Upper lobe of right lung (tissue), 1 donor: ENCODE measurements at regions not wholly inside any gene's neighbourhood (a gene's known extent, or its start where the extent isn't known, plus 50 kb on each side); places are given as distances from the start of the nearest gene placed in this dataset.

Experiments
- ATAC-seq: fragments of 200-7000 bp; cut with Tn5 transposase; one replicate; pipeline ENCODE4 v1.9.1; 2020; ENCODE audit warnings: mild to moderate bottlenecking, moderate library complexity
- DNase-seq: peaks from one replicate; pipeline ENCODE4 v3.0.0-alpha.2; 2020
- H3K27ac ChIP-seq: fragments of 200-600 bp; one replicate; pipeline ENCODE4 v1.8.0; 2022
- H3K27me3 ChIP-seq: fragments of 200-600 bp; one replicate; pipeline ENCODE4 v1.8.0; 2022; ENCODE audit warnings: mild to moderate bottlenecking
- H3K36me3 ChIP-seq: fragments of 200-600 bp; one replicate; pipeline ENCODE4 v1.8.0; 2022
- H3K4me1 ChIP-seq: fragments of 200-600 bp; one replicate; pipeline ENCODE4 v1.8.0; 2022
- H3K4me3 ChIP-seq: fragments of 200-600 bp; one replicate; pipeline ENCODE4 v1.8.0; 2022; ENCODE audit warnings: mild to moderate bottlenecking
- H3K9me3 ChIP-seq: fragments of 200-600 bp; one replicate; pipeline ENCODE4 v1.8.0; 2022
- intact Hi-C: fragments of 100-400 bp; cut with DNase I; formaldehyde crosslinking; loops from one replicate; pipeline ENCODE4 v1.11.0; 2022
- TF ChIP-seq, protein P1 (sequence below): fragments of 200-600 bp; IDR thresholded peaks from one replicate; pipeline ENCODE4 v1.8.0; 2022; ENCODE audit warnings: antibody characterized with exemption
- donor health status: DM: no; HTN: yes; CAD: no; lungs with severe emphysema.

- no peak overlapping the region for H3K4me3 ChIP-seq
- H3K4me1 ChIP-seq: no peaks in the 10 kb centered on the region
- no peak overlapping the region for H3K27ac ChIP-seq
- H3K27me3 ChIP-seq: no peaks in the 10 kb centered on the region
- H3K9me3 ChIP-seq: no peaks in the 10 kb centered on the region
- intact Hi-C loops: no loop called here
- ATAC-seq (no peak), DNase-seq (no peak)
- TF ChIP-seq, protein P1, sequence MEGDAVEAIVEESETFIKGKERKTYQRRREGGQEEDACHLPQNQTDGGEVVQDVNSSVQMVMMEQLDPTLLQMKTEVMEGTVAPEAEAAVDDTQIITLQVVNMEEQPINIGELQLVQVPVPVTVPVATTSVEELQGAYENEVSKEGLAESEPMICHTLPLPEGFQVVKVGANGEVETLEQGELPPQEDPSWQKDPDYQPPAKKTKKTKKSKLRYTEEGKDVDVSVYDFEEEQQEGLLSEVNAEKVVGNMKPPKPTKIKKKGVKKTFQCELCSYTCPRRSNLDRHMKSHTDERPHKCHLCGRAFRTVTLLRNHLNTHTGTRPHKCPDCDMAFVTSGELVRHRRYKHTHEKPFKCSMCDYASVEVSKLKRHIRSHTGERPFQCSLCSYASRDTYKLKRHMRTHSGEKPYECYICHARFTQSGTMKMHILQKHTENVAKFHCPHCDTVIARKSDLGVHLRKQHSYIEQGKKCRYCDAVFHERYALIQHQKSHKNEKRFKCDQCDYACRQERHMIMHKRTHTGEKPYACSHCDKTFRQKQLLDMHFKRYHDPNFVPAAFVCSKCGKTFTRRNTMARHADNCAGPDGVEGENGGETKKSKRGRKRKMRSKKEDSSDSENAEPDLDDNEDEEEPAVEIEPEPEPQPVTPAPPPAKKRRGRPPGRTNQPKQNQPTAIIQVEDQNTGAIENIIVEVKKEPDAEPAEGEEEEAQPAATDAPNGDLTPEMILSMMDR: no peak
- no peaks in the 10 kb centered on the region for H3K36me3 ChIP-seq
Measured at GRCh38 chr18:2425426-2426317, 145.6 kb downstream of the METTL4 start.

DNA sequence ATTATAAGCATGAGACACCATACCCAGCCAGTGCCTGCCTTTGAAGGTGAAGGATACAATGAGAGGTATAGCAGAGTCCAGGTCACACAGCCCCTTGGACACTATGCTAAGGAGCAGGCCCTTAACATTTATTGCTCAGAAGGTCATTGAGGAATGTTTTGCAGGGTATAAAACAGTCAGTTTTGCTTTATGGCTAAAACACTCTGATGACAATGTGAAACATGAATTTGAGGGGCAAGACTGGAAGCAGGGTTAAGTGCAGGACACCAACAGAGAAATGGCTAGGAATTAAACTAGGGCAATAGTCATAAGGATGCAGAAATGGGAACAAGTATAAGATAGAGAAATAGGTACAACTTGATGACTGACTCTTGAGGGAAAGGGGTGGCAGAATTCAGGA, 141.1 kb downstream of the METTL4 start:
- DNase-seq: no peak
- intact Hi-C loops: no loop called here
- H3K27ac ChIP-seq: no peak overlapping the region
- H3K9me3 ChIP-seq: no peaks in the 10 kb centered on the region
- no peak overlapping the region for H3K4me3 ChIP-seq
- H3K27me3 ChIP-seq: no peaks in the 10 kb centered on the region
- H3K36me3 ChIP-seq: no peaks in the 10 kb centered on the region
- no peaks in the 10 kb centered on the region for H3K4me1 ChIP-seq
- ATAC-seq: no peak
- TF ChIP-seq, protein P1: no peak

- no peaks in the 10 kb centered on the region for H3K9me3 ChIP-seq
- TF ChIP-seq, protein P1: no peak
- H3K27ac ChIP-seq: no peak overlapping the region
- H3K36me3 ChIP-seq: no peaks in the 10 kb centered on the region
- H3K4me1 ChIP-seq: no peaks in the 10 kb centered on the region
- H3K27me3 ChIP-seq: no peaks in the 10 kb centered on the region
- no peak for ATAC-seq
- no peak for DNase-seq
- H3K4me3 ChIP-seq: no peak overlapping the region
- intact Hi-C loops: no loop called here
Measured at GRCh38 chr18:2431806-2432205, 139.5 kb downstream of the METTL4 start.

GRCh38 chr18:2433366-2433765, 137.9 kb downstream of the METTL4 start:
- no peak for ATAC-seq

DNA sequence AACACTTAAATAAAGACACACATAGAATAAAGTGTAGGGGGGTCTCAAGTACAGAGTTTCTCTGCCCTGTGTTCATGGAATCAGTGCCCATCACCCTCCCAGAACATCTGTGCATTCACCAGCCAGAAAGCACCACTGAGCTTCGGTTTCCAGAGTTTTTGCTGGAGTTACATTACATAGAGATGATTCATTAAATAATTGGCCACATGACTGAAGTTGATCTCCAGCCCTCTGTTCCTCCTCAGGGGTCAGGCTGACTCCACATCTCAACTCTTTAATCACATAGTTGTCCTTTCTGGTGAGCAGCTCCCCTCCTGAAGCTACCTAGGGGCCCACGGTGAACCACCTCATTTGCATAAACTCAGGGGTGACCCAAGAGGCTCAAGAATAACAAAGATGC, 129.8 kb downstream of the METTL4 start:
- intact Hi-C loops: no loop called here
- TF ChIP-seq, protein P1: no peak
- H3K36me3 ChIP-seq: no peaks in the 10 kb centered on the region
- H3K9me3 ChIP-seq: no peaks in the 10 kb centered on the region
- ATAC-seq (no peak), DNase-seq (no peak)
- H3K27ac ChIP-seq: no peak overlapping the region
- no peaks in the 10 kb centered on the region for H3K4me1 ChIP-seq
- no peak overlapping the region for H3K4me3 ChIP-seq
- H3K27me3 ChIP-seq: no peaks in the 10 kb centered on the region

More at GRCh38 chr18:2433366-2433765, 137.9 kb downstream of the METTL4 start:
- Histone ChIP-seq H3K4me1 (no peaks in the 10 kb centered on the region), H3K36me3 (no peaks in the 10 kb centered on the region), H3K27ac (no peak overlapping the region), H3K27me3 (no peaks in the 10 kb centered on the region), H3K9me3 (no peaks in the 10 kb centered on the region), H3K4me3 (no peak overlapping the region)
- TF ChIP-seq, protein P1: no peak
- intact Hi-C loops: no loop called here
- no peak for DNase-seq
